A673 (cell line): ENCODE measurements at regions not wholly inside any gene's neighbourhood (a gene's known extent, or its start where the extent isn't known, plus 50 kb on each side); places are given as distances from the start of the nearest gene placed in this dataset.

ENCODE experiments used
- BruUV-seq: library from RNA; stranded (reverse); fragments of 400-500 nt; replicated peaks from 2 replicates; lab custom pipeline; 2021; lab: Mats Ljungman, UMichigan
- CTCF ChIA-PET: fragments of 300-600 bp; sonication (Branson Sonifier 250); formaldehyde crosslinking; loops from one replicate; lab custom pipeline; 2022; ENCODE audit warnings: antibody characterized with exemption; lab: Charles Lee
- POLR2A ChIA-PET: fragments of 300-600 bp; sonication (Branson Sonifier 250); formaldehyde crosslinking; loops from one replicate; lab custom pipeline; 2022; ENCODE audit warnings: antibody characterized with exemption; ENCODE audit not compliant: low non-redundant PET; lab: Charles Lee
- DNase-seq: peaks from one replicate; pipeline ENCODE4 v3.0.0-alpha.2; 2015; ENCODE audit warnings: low spot score
- H3K27ac ChIP-seq: fragments of 200-600 bp; sonication (generic); 2 replicates; pipeline ENCODE4 v1.5.1; 2016; ENCODE audit warnings: mixed run types, low read depth, mild to moderate bottlenecking, mixed read lengths, antibody characterized with exemption, low read length; ENCODE audit not compliant: poor library complexity, severe bottlenecking
- H3K27me3 ChIP-seq: fragments of 200-600 bp; sonication (generic); replicated peaks from 2 replicates; pipeline ENCODE4 v1.6.1; 2017; ENCODE audit warnings: mixed run types, low read depth, mild to moderate bottlenecking, mixed read lengths, antibody characterized with exemption, low read length; ENCODE audit not compliant: insufficient read depth, poor library complexity
- H3K36me3 ChIP-seq: fragments of 200-600 bp; sonication (generic); 2 replicates; pipeline ENCODE4 v1.6.1; 2016; ENCODE audit warnings: mixed run types, mild to moderate bottlenecking, mixed read lengths, antibody characterized with exemption, low read length; ENCODE audit not compliant: insufficient read depth, poor library complexity, severe bottlenecking
- H3K4me1 ChIP-seq: fragments of 200-600 bp; sonication (generic); 2 replicates; pipeline ENCODE4 v1.6.1; 2017; ENCODE audit warnings: mixed run types, mild to moderate bottlenecking, mixed read lengths, antibody characterized with exemption, low read length; ENCODE audit not compliant: insufficient read depth, poor library complexity, severe bottlenecking
- H3K4me3 ChIP-seq: fragments of 200-600 bp; sonication (generic); 2 replicates; pipeline ENCODE4 v1.5.1; 2016; ENCODE audit warnings: low read depth, mixed run types, mild to moderate bottlenecking, mixed read lengths, low read length; ENCODE audit not compliant: poor library complexity, severe bottlenecking
- H3K9me3 ChIP-seq: fragments of 200-600 bp; sonication (generic); 2 replicates; pipeline ENCODE4 v1.6.1; 2016; ENCODE audit warnings: mixed run types, low read depth, mild to moderate bottlenecking, mixed read lengths, antibody characterized with exemption, low read length; ENCODE audit not compliant: poor library complexity, severe bottlenecking
- CTCF ChIP-seq: fragments of 300-800, 200-600 bp; sonication (generic); conservative IDR thresholded peaks from 2 replicates; pipeline ENCODE4 v1.5.1; 2017; ENCODE audit warnings: low read depth, mild to moderate bottlenecking, antibody characterized with exemption, low read length, moderate library complexity, mixed read lengths
- EZH2 ChIP-seq: fragments of 200-600 bp; sonication (generic); IDR thresholded peaks from 2 replicates; pipeline ENCODE4 v1.6.1; 2017; ENCODE audit warnings: borderline replicate concordance, low read depth, mild to moderate bottlenecking, mixed read lengths, antibody characterized with exemption, low read length; ENCODE audit not compliant: poor library complexity, severe bottlenecking
- intact Hi-C: fragments of 100-400 bp; cut with micrococcal nuclease; formaldehyde crosslinking; loops from one replicate; pipeline ENCODE4 v1.10.0; 2022; ENCODE audit not compliant: unreplicated experiment

- Histone ChIP-seq H3K36me3 (no peaks in the 10 kb centered on the region), H3K4me1 (no peaks in the 10 kb centered on the region), H3K27ac (no peak overlapping the region), H3K9me3 (no peaks in the 10 kb centered on the region), H3K4me3 (no peak overlapping the region), H3K27me3 (no peaks in the 10 kb centered on the region)
- TF ChIP-seq CTCF (no peak), EZH2 (no peak)
- ChIA-PET POLR2A (no interaction called here), CTCF (no interaction called here)
- BruUV-seq = no TSS peak
- intact Hi-C loops = no loop called here
- DNase-seq = no peak
Measured at GRCh38 chr18:66440433-66440832, 163.5 kb downstream of the CDH19 start.

GRCh38 chr18:66439670-66440069 lies 164.2 kb downstream of the CDH19 start:
- ChIA-PET CTCF (no interaction called here), POLR2A (no interaction called here)
- Histone ChIP-seq H3K4me3 (no peak overlapping the region), H3K27me3 (no peaks in the 10 kb centered on the region), H3K27ac (no peak overlapping the region), H3K4me1 (no peaks in the 10 kb centered on the region), H3K36me3 (no peaks in the 10 kb centered on the region), H3K9me3 (no peaks in the 10 kb centered on the region)
- DNase-seq = no peak
- no TSS peak for BruUV-seq
- no peak for TF ChIP-seq CTCF
- no peak for TF ChIP-seq EZH2
- intact Hi-C loops = no loop called here

GRCh38 chr18:66438711-66439536 lies 165.0 kb downstream of the CDH19 start:
- Histone ChIP-seq H3K27me3 (no peaks in the 10 kb centered on the region), H3K4me1 (no peaks in the 10 kb centered on the region), H3K4me3 (no peak overlapping the region), H3K27ac (no peak overlapping the region), H3K9me3 (no peaks in the 10 kb centered on the region), H3K36me3 (no peaks in the 10 kb centered on the region)
- intact Hi-C loops = no loop called here
- BruUV-seq = no TSS peak
- TF ChIP-seq EZH2 (no peak), CTCF (no peak)
- ChIA-PET POLR2A (no interaction called here), CTCF (no interaction called here)
- DNase-seq = peak; percentile 1
